HG03139 (cell line): ENCODE measurements at regions not wholly inside any gene's neighbourhood (a gene's known extent, or its start where the extent isn't known, plus 50 kb on each side); places are given as distances from the start of the nearest gene placed in this dataset.

Experiments
- ATAC-seq: cut with Tn5 transposase; IDR thresholded peaks from one replicate; pipeline ENCODE4 v1.9.1; 2021; ENCODE audit not compliant: unreplicated experiment

GRCh38 chr13:64962404-64962803 lies 2267.7 kb downstream of the PCDH9 start:
- ATAC-seq, result no peak

GRCh38 chr13:64959276-64959675 lies 2270.9 kb downstream of the PCDH9 start:
- ATAC-seq, result no peak

DNA sequence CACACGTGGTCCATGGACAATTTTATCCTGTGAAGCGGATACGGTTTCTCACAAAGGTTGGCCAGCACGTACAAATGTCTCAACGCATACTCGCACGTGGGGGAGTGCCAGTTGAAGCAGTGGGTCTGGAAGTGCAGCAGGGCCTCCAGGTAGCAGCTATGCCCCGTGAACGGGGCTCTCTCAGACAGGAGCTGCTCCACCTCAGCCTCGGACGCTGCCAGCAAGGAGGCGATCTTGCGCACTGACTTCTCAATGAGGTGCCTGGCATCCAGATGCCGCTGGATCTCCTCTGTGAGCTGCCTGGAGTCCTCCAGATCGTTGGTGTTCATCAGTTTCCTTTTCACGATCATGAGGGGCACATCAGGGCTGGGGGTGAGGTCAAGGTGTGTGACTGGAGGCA lies 2272.0 kb downstream of the PCDH9 start:
- ATAC-seq, result no peak

DNA sequence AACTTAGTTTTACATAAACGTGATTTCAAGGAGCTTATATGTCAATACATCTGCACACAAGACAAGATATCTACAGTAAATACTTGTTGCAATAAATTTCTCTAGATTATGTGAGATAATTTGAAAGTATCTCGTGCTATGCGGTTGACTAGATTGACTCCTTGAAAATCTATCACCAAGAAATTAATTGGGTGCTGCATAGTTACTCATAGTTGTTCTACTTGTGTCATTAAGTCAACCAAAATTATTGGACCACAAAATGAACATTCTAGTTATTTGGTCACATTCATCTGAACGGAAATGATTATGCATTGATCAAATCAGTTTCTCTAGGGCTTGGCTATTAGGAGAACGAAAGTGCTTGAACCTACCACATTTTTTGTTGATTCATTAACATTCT lies 2291.5 kb downstream of the PCDH9 start:
- no peak for ATAC-seq

GRCh38 chr13:64937302-64937701 lies 2292.8 kb downstream of the PCDH9 start:
- no peak for ATAC-seq

- ATAC-seq, result no peak
Observed at GRCh38 chr13:64936879-64937278, 2293.3 kb downstream of the PCDH9 start.

DNA sequence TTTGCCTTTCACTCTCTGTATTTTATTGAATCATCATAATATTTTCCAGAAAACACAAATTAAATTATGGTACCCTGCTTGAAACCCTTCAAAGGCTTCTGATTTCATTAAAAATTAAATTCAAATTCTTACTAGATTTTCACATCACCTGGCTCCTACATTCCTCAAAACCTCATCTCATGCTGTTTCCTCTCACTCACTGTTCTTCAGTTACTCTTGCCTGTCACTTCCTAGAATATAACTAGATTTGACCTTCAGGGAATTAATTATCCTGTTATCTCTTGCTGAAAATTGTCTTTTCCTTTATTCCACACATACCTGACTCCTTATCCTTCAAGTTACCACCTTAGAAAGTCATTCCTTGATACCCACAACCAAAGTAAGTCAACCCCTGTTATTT lies 2294.7 kb downstream of the PCDH9 start:
- no peak for ATAC-seq

GRCh38 chr13:64934569-64935362 lies 2295.4 kb downstream of the PCDH9 start:
- no peak for ATAC-seq

DNA sequence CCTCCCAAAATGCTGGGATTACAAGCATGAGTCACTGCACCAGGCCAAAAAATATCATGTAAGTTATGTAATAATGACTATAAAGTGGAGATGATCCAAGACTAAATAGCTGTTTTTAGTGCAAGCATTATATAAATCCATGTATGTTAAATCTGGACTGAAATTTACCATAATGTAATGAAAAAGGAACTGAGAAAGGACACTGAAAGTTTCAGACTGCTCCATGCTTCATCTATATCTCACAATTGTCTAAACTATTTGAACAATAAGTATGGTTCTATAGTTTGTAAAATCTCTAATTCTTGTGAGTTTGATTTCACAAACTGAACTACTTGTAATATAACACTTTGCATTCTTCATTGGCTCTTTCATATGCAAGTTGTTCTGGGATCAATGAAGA lies 2299.5 kb downstream of the PCDH9 start:
- ATAC-seq, result no peak

DNA sequence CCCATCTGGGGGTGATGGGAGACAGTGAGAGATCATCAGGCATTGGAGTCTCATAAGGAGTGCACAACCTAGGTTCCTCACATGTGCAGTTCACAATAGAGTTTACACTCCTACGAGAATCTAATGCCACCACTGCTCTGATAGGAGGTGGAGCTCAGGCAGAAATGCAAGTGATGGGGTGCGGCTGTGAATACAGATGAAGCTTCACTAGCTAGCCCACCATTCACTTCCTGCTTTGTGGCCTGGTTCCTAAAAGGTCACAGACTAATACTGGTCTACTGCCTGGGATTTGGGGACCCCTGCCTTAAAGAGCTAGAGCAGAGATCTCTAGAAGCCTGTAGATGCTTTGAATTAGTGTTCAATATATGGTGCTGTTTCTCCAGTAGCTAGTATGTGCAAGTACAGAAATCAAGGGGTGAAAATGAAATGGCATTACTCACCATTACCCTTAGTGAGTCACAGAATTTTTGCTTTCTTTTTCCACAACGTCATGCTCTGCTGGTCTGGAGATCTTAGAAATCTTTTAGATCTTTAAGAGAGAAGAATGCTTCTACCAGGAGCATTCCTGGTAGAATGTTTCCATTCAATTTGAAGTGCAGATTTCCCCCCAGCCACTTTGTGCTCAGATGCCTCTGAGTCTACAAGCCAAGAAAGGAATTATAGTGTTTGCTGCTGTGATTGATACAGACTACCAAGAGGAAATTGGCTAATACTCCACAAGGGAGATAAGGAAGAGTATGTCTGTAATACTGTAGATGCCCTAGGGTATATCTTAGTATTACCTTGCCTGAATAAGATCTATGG lies 2301.2 kb downstream of the PCDH9 start:
- ATAC-seq, result no peak

DNA sequence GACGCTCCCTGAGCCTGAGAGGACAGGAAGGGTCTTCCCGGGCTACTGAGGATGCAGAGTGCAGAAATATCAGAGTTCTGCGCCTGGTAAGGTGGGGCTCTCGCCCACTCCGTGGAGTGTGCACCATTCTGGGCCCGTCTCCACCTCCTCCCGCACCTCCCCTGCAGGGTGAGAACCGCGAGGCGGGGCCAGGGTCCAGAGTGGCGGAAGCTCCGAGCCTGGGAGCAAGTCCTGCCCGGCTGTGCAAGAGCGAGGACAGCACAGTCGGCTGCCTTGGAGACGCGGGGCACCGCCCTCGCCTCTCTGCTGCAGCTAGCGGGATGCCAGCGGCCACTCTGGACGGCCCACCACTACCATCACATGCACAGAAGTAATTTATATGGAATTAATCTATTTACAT lies 2304.4 kb downstream of the PCDH9 start:
- no peak for ATAC-seq

DNA sequence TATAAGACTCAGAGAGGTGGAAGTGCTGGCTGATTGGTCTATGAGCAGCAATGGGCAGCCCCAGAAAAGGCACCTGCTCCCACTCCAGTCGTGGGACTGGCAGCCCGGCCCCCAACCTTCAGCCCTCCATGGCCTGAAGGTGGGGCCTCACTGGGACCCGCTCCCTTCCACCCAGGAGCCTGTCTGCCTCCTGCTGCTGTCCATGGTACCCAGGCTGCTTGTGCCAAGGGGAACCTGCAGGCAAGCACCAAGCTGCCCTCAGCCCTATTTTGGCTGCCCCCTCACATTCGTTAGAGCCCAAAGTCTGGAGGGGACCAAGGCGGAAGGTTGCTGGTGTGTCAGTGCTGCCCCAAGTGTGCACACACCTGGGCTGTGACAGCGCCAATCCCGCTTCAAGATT lies 2304.9 kb downstream of the PCDH9 start:
- no peak for ATAC-seq

DNA sequence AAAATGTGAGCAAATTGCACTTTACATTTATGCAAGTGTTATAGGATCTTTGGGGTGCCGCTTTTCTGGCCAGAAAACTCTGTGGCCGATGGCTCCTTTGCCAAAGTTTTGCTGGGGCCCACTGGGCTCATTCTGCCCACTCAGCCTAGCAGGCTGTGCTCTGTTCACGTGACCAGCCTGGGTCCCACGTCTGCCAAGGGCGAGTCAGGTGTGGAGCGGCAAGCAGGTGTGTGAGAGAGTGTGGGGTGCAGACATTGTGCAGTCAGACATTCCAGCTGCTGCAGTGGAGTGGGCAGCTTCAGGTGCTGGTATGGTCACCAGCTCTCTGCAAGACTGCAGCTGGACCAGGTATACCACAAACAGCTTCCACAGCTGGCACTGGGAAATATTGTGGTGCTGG lies 2305.7 kb downstream of the PCDH9 start:
- no peak for ATAC-seq

GRCh38 chr13:64917566-64917965 lies 2312.6 kb downstream of the PCDH9 start:
- ATAC-seq, result no peak

DNA sequence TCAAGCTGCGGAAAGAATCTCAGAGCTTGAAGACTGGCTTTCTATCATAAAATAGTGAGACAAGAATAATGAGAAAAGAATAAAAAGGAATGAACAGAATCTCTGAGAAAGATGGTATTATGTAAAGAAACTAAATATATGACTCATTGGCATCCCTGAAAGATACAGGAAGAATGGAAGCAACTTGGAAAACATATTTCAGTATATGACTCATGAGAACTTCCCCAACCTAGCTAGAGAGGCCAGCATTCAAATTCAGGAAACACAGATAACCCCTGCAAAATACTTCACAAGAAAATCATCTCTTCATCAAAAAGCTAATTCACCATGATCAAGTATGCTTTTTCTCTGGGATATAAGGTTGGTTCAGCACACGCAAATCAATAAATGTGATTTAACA lies 2318.0 kb downstream of the PCDH9 start:
- ATAC-seq, result no peak

GRCh38 chr13:64910096-64910495 lies 2320.0 kb downstream of the PCDH9 start:
- no peak for ATAC-seq

GRCh38 chr13:64909184-64909583 lies 2321.0 kb downstream of the PCDH9 start:
- no peak for ATAC-seq

GRCh38 chr13:64900039-64900438 lies 2330.1 kb downstream of the PCDH9 start:
- no peak for ATAC-seq

DNA sequence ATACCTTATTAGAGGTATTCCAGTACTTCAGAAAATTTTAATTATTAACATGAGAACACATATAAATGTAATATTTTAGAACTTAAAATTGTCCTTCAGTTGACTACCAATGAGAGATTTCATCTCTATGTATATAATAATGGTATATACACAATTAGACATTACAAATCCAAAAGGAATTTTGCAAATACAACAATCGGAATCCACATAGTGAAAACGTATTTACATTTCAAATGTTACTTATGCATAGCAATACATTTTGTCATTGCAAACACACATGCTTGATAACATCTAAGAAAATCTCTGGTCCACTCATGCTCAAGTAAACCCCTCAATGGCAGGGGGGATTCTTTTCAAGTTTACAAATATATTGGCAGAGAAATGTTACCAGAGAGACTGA lies 2345.2 kb downstream of the PCDH9 start:
- ATAC-seq, result no peak

DNA sequence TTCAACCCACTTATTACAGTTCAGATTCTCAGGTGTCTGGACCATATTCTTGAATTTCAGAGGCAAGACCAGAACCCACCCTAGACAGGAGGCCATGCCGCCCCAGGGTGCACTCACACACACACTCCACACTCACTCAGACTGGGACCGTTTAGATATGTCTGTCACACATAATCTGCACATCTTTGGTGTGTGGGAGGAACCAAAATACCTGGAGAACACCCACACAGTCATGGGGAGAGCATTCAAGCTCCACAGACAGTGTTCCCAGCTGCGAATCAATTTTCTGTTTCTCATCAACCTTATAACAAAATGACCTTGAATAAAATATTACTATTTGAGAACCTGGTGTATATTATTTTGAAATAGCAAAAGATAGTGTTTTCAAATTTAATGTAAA lies 2353.0 kb downstream of the PCDH9 start:
- ATAC-seq, result no peak

DNA sequence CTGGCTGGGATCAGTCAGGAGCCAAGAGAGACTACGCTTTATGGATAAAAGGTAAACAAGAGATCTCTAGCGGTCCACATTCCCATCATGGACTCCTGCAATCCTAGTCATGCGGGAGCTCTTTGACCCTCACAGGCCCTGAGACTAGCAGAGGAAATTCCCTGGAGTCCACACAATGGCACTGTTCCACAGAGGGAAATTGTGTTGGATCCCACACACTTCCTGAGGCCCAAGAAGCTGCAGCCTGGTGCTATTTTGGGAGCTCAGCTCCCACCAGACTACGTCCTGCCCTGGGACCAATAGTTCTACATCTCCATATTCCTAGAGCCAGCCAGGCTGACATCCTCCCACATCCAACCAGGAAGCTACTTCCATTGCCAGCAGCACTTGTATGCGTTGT lies 2358.4 kb downstream of the PCDH9 start:
- ATAC-seq, result no peak

GRCh38 chr13:64869539-64869938 lies 2360.6 kb downstream of the PCDH9 start:
- ATAC-seq, result no peak
